Body of pancreas (tissue), 4 donors: ENCODE measurements at regions not wholly inside any gene's neighbourhood (a gene's known extent, or its start where the extent isn't known, plus 50 kb on each side); places are given as distances from the start of the nearest gene placed in this dataset.

Source experiments
- ATAC-seq: fragments of 150-250 bp; one replicate; pipeline ENCODE4 v1.9.1; 2016
- DNase-seq, 4 donors: peaks; one replicate each; pipeline ENCODE4 v3.0.0-alpha.2; 2019
- H3K27ac ChIP-seq, 4 donors: fragments of 200-600 bp; sonication (generic); 1 replicate in 3 of 4; 2 replicates in 1 of 4; pipeline versions ENCODE4 v1.5.1 to v1.6.1; 2016 to 2019; ENCODE audit warnings: mild to moderate bottlenecking in 1 of 4, mixed read lengths in 1 of 4, moderate library complexity in 1 of 4
- H3K27me3 ChIP-seq, 2 donors: fragments of 200-600 bp; sonication (generic); one replicate each; pipeline ENCODE4 v1.6.0; 2016; ENCODE audit warnings: mild to moderate bottlenecking in 1 of 2
- H3K36me3 ChIP-seq, 2 donors: fragments of 200-600 bp; sonication (generic); replicated peaks in 1 of 2; 2 replicates each; pipeline ENCODE4 v1.5.1; 2016; ENCODE audit warnings: low read depth in 2 of 2; ENCODE audit not compliant: insufficient read depth in 1 of 2
- H3K4me1 ChIP-seq: fragments of 200-600 bp; sonication (generic); one replicate; pipeline ENCODE4 v1.6.0; 2016
- H3K4me3 ChIP-seq, 2 donors: fragments of 200-600 bp; sonication (generic); 1 replicate in 1 of 2; 2 replicates in 1 of 2; pipeline ENCODE4 v1.5.1; 2016 to 2019
- H3K9me3 ChIP-seq, 3 donors: fragments of 200-600 bp; sonication (generic); 1 replicate in 2 of 3; 2 replicates in 1 of 3; pipeline ENCODE4 v1.5.1; 2016
- POLR2A ChIP-seq, 3 donors: fragments of 450-650 bp; IDR thresholded peaks; one replicate each; pipeline ENCODE4 v1.6.1; 2016; ENCODE audit warnings: antibody characterized with exemption in 3 of 3, mild to moderate bottlenecking in 2 of 3
- WGBS, 2 donors: methylation state at CpG; one replicate each; pipeline ENCODE4 v1.1.5; 2017; 5-methylcytosine and 5-hydroxymethylcytosine counted together
- intact Hi-C: fragments of 100-400 bp; cut with DNase I; formaldehyde crosslinking; loops from one replicate; pipeline ENCODE4 v1.15.1; 2023
- TF ChIP-seq, protein P1 (sequence below), 7 experiments: fragments of 450-650 bp in 4 of 7; fragments of 200-600 bp in 3 of 7; sonication (generic) in 3 of 7; IDR thresholded peaks; one replicate each; pipeline ENCODE4 v1.5.1; 2016 to 2019; ENCODE audit warnings: antibody characterized with exemption in 7 of 7

DNA sequence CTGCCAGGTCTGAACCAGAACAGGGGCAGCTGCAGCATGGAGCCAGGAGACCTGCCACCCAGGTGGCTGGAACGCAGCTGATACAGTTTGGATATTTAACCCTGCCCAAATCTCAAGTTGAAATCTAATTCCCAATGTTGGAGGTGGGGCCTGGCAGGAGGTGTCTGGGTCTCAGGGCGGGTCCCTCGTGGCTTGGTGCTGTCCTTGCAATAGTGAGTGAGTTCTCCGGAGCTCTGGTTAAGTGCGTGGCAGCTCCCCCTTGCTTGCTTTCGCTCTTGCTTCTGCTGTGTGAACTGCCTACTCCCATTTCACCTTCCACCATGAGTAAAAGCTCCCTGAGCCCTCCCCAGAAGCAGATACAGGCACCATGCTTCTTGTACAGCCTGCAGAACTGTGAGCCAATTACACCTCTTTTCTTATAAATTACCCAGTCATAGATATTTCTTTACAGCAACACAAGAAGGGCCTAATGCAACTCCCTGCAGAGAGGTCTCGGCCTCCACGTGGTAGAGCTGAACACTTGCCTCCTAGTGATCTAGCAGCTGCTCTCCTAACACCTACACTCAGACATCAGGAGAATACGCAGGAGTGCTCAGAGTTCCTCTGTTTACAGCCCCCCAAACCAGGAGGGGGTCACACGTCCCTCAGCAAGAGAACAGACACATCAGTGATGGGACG, 203.7 kb downstream of the CTTN start:
- 84 to 90% methylated on average over 11 of the region's 11 CpGs for WGBS, 2 donors
- DNase-seq = no peak
- Histone ChIP-seq H3K4me1 (no peaks in the 10 kb centered on the region), H3K4me3 (no peak overlapping the region), H3K27ac (no peak overlapping the region), H3K27me3 (no peaks in the 10 kb centered on the region), H3K9me3 (no peaks in the 10 kb centered on the region), H3K36me3 (no peaks in the 10 kb centered on the region)
- TF ChIP-seq, protein P1, sequence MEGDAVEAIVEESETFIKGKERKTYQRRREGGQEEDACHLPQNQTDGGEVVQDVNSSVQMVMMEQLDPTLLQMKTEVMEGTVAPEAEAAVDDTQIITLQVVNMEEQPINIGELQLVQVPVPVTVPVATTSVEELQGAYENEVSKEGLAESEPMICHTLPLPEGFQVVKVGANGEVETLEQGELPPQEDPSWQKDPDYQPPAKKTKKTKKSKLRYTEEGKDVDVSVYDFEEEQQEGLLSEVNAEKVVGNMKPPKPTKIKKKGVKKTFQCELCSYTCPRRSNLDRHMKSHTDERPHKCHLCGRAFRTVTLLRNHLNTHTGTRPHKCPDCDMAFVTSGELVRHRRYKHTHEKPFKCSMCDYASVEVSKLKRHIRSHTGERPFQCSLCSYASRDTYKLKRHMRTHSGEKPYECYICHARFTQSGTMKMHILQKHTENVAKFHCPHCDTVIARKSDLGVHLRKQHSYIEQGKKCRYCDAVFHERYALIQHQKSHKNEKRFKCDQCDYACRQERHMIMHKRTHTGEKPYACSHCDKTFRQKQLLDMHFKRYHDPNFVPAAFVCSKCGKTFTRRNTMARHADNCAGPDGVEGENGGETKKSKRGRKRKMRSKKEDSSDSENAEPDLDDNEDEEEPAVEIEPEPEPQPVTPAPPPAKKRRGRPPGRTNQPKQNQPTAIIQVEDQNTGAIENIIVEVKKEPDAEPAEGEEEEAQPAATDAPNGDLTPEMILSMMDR (IDR thresholded peaks at IDR 0.05) = no peak
- no peak for TF ChIP-seq POLR2A (IDR thresholded peaks at IDR 0.05)
- no peak for ATAC-seq
- intact Hi-C loops = no loop called here

DNA sequence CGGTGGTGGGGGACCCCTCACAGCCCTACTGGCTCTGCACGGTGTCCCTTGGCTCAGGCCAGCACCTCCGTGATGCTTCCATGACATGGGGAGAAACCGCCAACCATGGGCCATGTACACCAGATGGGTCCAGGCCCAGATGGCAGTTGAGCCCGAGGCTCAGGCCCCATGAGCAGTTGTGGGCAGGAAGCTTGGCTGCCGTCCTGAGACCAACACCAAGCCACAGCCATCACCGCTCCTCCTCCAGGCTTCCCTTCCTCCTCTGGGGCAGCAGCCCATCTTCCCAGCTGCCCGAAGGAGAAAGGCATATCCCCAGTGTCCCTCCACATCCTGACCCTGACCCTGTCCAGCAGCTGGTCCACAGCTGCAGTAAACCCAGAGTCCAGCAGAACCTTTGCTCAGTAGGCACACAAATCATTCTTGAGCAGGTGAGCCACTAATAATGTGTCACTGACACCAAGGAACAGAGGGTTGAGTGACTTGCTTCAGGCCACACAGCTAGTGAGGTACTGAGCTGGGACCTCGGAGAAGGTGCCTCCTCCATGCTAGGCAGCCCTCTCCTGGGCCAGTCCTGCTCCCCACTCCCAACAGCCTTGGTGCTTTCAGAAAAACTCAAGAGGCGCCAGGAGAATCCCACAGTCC, 204.9 kb downstream of the CTTN start:
- no peak overlapping the region for H3K27ac ChIP-seq
- intact Hi-C loops = no loop called here
- TF ChIP-seq POLR2A (IDR thresholded peaks at IDR 0.05) = no peak
- TF ChIP-seq, protein P1 (IDR thresholded peaks at IDR 0.05) = no peak
- H3K36me3 ChIP-seq = no peaks in the 10 kb centered on the region
- WGBS, 2 donors = 77 to 91% methylated on average over 7 to 10 of the region's 10 CpGs
- DNase-seq (no peak), ATAC-seq (no peak)
- H3K4me1 ChIP-seq = no peaks in the 10 kb centered on the region
- no peaks in the 10 kb centered on the region for H3K9me3 ChIP-seq
- no peaks in the 10 kb centered on the region for H3K27me3 ChIP-seq
- no peak overlapping the region for H3K4me3 ChIP-seq

DNA sequence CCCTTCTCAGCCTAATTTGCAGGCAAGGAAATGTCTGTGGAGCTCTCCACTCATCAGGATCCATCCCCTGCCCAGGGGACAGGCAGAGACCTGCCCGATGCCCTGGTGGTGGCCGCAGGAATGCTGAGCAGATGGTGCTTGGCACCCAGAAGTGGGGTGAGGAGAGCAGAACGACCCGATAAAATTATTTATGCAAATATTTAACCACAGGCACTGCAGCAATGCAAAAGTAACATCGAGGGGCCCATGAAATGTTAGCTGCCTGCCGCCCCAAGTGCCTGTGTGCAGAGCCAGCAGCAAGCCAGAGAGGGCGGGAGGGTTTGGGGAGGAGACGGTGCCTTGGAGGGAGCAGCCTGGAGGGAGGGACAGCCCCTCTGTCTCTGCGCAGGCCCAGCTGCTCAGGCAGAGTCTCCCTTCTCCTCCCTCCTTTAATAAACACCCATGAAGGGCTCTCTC, 205.5 kb downstream of the CTTN start:
- intact Hi-C loops = no loop called here
- ATAC-seq = no peak

DNA sequence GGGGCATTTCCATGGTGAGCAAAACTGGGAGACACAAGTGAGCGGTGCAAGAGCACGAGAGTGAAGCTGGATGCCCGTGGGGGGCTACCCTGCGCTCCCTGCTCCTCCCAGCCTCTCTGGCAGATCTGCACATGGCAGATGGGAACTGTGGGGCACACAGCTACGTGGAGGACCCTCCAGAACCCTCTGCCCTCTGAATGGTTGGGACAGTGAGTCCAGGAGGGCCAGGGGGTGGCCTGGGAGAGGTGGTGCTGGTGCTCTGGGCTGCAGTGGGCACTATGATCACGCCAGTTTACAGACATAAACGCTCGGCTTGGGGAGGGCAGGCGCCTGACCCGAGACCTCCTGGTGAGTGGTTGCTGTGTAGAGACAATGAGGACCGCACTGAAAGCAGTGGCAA, 205.9 kb downstream of the CTTN start:
- intact Hi-C loops = no loop called here
- Histone ChIP-seq H3K9me3 (no peaks in the 10 kb centered on the region), H3K27ac (no peak overlapping the region), H3K4me1 (no peaks in the 10 kb centered on the region), H3K36me3 (no peaks in the 10 kb centered on the region), H3K27me3 (no peaks in the 10 kb centered on the region), H3K4me3 (no peak overlapping the region)
- no peak for DNase-seq
- TF ChIP-seq POLR2A (IDR thresholded peaks at IDR 0.05) = no peak
- ATAC-seq = no peak
- WGBS, 2 donors = 89 to 91% methylated on average over 11 of the region's 11 CpGs

More for the DNA sequence above, 205.5 kb downstream of the CTTN start:
- WGBS, 2 donors = 70 to 79% methylated on average over 8 to 9 of the region's 9 CpGs
- TF ChIP-seq, protein P1 (IDR thresholded peaks at IDR 0.05) = no peak
- TF ChIP-seq POLR2A (IDR thresholded peaks at IDR 0.05) = no peak
- Histone ChIP-seq H3K4me1 (no peaks in the 10 kb centered on the region), H3K36me3 (no peaks in the 10 kb centered on the region), H3K4me3 (no peak overlapping the region), H3K9me3 (no peaks in the 10 kb centered on the region), H3K27me3 (no peaks in the 10 kb centered on the region), H3K27ac (no peak overlapping the region)
- DNase-seq = no peak

DNA sequence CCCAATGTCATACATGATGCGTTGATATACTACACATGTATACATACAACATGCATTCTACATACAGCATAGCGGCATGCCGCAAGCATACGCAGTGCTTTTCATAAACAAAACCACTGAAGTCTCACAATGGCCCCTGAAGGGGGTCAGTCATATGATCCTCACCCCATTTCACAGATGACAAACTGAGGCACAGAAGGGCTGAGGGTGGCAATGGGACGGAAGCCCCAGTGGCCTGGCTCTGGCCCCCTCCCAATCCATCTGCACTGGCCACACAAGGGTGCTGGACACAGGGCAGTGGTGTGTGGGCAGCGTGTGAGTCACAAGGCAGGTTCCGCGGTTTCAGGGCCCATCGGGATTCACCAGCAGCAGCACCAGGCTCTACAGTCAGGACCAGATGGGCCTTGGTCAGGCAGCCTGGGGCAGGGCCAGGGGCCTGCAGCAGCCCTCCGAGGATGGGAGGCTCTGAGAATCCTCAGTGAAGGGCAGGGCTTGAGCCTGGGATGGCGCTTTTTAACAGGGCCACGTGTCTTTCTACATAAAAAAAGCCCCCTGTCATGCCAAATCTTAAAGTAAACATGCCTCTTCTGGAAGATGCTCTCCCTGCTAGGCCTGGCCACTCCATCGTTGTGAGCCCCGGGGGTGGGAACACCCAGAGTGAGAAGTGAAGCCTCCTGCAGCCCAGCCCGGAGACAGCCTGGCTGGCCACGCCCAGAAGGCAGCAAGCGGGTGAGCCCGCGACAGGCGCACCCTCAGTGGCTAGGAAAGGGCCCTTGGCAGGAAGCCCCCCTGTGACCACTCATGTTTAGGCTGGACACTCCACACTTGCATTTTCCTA, 206.5 kb downstream of the CTTN start:
- Histone ChIP-seq H3K4me1 (no peaks in the 10 kb centered on the region), H3K27me3 (no peaks in the 10 kb centered on the region), H3K27ac (no peak overlapping the region), H3K4me3 (no peak overlapping the region), H3K36me3 (no peaks in the 10 kb centered on the region), H3K9me3 (no peaks in the 10 kb centered on the region)
- intact Hi-C loops = no loop called here
- WGBS, 2 donors = 87 to 93% methylated on average over 7 to 20 of the region's 20 CpGs
- DNase-seq = no peak
- no peak for ATAC-seq
- no peak for TF ChIP-seq POLR2A (IDR thresholded peaks at IDR 0.05)
- TF ChIP-seq, protein P1 (IDR thresholded peaks at IDR 0.05) = no peak
